Stimulated activated CD8-positive, alpha-beta memory T cell treated with anti-CD3 and anti-CD28 coated beads, Interleukin-2, amount 100 ng/mL, for 48 hours (primary cell): ENCODE measurements at regions not wholly inside any gene's neighbourhood (a gene's known extent, or its start where the extent isn't known, plus 50 kb on each side); places are given as distances from the start of the nearest gene placed in this dataset.

Source experiments
- DNase-seq, 2 donors: peaks; one replicate each; pipeline ENCODE4 v3.0.0-alpha.2; 2020; ENCODE audit warnings: low read depth in 2 of 2

DNA sequence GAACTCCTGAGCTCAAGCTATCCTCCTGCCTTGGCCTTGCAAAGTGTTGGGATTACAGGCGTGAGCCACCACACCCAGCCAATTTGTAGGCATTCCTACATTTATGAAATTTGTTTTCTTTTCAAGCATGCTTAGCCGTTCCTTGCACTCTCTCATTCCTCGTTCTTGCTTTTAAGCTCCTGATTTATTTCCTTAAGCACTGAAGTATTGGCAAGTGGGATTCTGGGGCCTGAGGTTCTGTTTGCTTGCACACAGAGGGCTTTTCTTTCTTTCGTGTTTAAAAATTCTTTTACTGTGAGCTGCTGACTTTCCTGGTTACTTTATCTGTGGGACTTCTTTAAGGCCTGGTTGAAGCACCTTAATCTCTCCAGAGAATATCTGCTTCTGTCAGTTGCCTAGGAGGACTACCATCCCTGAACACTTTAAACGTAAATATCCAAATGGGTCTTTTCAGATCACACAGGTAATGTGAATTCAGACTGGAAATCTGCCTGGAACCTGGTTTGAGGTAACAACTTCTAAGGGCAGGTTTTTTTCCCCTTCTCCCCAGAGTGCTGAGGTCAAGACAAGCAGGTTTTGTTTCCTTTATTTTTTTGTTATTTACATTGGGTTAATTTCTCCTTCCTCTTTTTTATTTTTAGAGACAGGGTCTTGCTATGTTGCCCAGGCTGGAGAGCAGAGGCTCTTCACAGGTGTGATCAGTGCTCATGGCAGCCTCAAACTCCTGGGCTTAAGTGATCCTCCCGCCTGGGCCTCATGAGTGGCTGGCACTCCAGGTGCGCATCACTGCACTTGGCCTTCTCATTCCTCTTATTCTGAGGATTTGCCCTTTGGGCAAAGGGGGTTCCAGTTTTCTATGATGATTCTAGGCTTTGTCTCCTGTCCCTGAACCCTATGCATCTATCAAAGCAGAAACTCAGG, 102.9 kb downstream of the PFKFB3 start:
- no peak for DNase-seq

- no peak for DNase-seq
Observed at GRCh38 chr10:6306917-6307316, 104.2 kb downstream of the PFKFB3 start.

- no peak for DNase-seq
Observed at GRCh38 chr10:6309816-6310215, 107.1 kb downstream of the PFKFB3 start.

DNA sequence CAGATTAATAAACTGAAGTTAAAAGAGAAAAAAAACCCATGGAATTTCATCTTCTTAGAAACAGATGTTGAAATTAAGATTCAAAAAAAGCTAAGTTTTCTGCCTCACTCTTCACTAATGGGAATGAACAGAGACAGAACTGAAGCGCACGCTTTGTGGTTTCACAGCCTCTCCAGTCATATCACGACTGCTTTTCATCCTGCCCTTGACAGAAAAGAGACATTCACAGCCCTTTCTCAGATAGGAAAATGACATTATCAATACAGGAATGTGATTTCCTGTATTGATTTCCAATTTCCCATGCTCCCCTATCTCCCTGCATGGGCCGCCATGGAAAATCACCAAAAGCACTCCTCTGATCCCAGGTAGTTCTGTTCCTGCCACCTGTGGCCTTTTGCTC, 108.2 kb downstream of the PFKFB3 start:
- DNase-seq, result no peak

GRCh38 chr10:6311700-6312330, 109.1 kb downstream of the PFKFB3 start:
- no peak for DNase-seq

DNA sequence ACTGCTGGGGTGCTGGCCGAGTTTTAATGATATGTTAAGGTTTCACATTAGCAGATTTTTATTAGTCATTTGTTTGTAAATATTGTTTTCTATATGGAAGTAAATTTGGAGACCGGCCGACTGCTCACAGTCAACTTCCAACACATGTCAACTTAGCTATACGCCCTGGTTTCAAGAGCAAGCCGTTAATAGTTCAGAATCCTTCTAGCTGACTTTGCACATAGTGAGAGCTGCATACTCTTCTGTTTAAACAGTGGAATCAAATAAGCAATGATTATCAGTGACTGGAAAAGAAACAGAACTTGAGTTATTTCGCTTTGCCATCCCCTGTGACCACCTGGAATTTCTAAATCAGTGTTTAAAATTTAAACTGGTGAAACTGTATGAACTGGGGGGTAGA, 109.9 kb downstream of the PFKFB3 start:
- DNase-seq, result no peak

GRCh38 chr10:6313111-6313895, 110.6 kb downstream of the PFKFB3 start:
- DNase-seq, result no peak

GRCh38 chr10:6314620-6315205, 112.0 kb downstream of the PFKFB3 start:
- no peak for DNase-seq

GRCh38 chr10:6319119-6319518, 116.4 kb downstream of the PFKFB3 start:
- DNase-seq, result no peak

- no peak for DNase-seq
Observed at GRCh38 chr10:6320320-6321010, 117.7 kb downstream of the PFKFB3 start.

- DNase-seq, result no peak
Observed at GRCh38 chr10:6321880-6322279, 119.1 kb downstream of the PFKFB3 start.

GRCh38 chr10:6322805-6323204, 120.1 kb downstream of the PFKFB3 start:
- no peak for DNase-seq

DNA sequence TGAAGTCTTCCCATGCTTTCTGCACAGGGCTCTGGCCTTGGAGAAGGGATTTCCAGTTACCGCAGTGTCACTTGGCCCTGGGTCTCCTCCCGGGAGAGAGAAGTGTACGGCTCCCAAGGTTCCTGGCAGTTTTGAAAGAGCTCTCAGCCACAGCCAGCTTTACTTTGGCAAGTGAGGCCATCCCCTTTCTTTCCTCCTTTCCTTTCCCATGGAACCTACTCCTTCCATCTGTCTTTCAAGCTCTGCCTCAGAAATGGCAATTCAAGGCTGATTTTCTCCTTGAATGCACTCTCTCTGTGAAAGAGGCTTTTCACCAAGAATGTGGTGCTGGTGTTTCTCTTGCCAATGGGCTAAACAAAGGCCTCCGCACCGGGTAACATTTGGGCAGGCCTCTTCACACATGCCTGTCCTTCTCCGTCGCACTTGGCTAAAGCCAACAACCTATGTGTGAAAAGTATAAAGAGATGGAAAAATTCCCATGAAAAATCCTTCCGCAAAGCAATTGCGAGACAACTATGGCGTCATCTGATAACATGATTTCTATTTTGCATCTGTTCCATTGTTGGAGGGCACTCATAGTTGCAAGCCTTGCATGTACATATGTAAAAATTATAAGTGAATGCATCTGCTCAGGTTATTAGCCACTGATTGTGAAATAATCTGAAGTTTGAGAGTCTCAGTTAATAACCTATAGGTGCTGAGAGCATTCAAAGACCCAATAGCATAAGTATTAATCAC, 125.4 kb downstream of the PFKFB3 start:
- DNase-seq, result no peak

GRCh38 chr10:6328699-6329423, 126.1 kb downstream of the PFKFB3 start:
- no peak for DNase-seq

GRCh38 chr10:6333086-6333485, 130.4 kb downstream of the PFKFB3 start:
- no peak for DNase-seq

- no peak for DNase-seq
Observed at GRCh38 chr10:6333973-6334372, 131.2 kb downstream of the PFKFB3 start.

DNA sequence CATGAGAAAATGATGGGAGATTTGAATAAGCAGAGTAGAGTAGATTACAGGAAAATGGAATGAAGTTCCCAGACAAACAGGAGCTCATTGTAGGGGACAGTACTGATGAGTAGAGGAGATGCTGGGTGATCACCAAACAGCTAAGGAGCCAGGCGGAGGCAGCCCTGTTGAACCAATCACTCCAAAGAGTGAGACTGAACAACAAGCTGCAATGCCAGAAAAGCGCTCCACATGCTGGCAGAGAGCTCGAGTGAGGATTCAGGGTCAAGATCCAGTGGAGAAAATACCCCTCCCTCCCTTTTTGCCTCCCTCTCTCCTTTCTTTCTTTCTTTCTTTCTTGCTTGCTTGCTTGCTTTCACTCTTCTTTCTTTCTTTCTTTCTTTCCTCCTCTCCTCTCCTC, 133.3 kb downstream of the PFKFB3 start:
- DNase-seq, result no peak

GRCh38 chr10:6337382-6337781, 134.7 kb downstream of the PFKFB3 start:
- no peak for DNase-seq

- no peak for DNase-seq
Observed at GRCh38 chr10:6338361-6338760, 135.6 kb downstream of the PFKFB3 start.

GRCh38 chr10:6339891-6340290, 137.2 kb downstream of the PFKFB3 start:
- DNase-seq, result no peak
